ENCODE measurements at regions not wholly inside any gene's neighbourhood (a gene's known extent, or its start where the extent isn't known, plus 50 kb on each side); places are given as distances from the start of the nearest gene placed in this dataset.

- Histone ChIP-seq H4K20me1 (replicated peaks in 1 of 2; ENCODE audit: control insufficient read depth in 1 of 2, insufficient read depth in 2 of 2, low read length in 2 of 2) (no peaks in the 10 kb centered on the region), H3K36me3 (ENCODE audit: control insufficient read depth in 2 of 4, insufficient read depth in 4 of 4, low read length in 3 of 4) (no peaks in the 10 kb centered on the region), H3K9me3 (ENCODE audit: insufficient read depth in 2 of 2, low read depth in 1 of 2, low read length in 1 of 2) (no peaks in the 10 kb centered on the region), H2BK5ac (ENCODE audit: low read depth, low read length) (no peak overlapping the region), H3K4me2 (ENCODE audit: insufficient read depth in 1 of 2, low read depth in 2 of 2, low read length in 2 of 2) (no peak overlapping the region), H3K23me2 (ENCODE audit: low read depth, low read length) (no peaks in the 10 kb centered on the region), H3K9ac (replicated peaks in 1 of 4; ENCODE audit: extremely low read depth in 1 of 4, low read depth in 3 of 4, low read length in 3 of 4) (no peak overlapping the region), H3K23ac (ENCODE audit: insufficient read length) (no peak overlapping the region), H4K5ac (ENCODE audit: insufficient read length, low read depth, low read length) (no peak overlapping the region), H3K56ac (replicated peaks; ENCODE audit: insufficient read length, low read depth, low read length) (no peak overlapping the region), H4K8ac (ENCODE audit: extremely low read depth, insufficient read depth, low read length) (no peak overlapping the region), H2BK120ac (replicated peaks; ENCODE audit: low read depth, low read length) (no peak overlapping the region), H2BK20ac (ENCODE audit: low read length) (no peak overlapping the region), H3K79me2 (ENCODE audit: control insufficient read depth in 1 of 2, insufficient read depth in 2 of 2, low read length in 2 of 2) (no peaks in the 10 kb centered on the region), H2AK5ac (ENCODE audit: low read depth, low read length) (no peak overlapping the region), H3K4me1 (replicated peaks in 1 of 4; ENCODE audit: control insufficient read depth in 3 of 4, insufficient read depth in 4 of 4, low read length in 3 of 4) (no peaks in the 10 kb centered on the region), H3K4me3 (ENCODE audit: extremely low read depth in 1 of 4, insufficient read depth in 2 of 4, low read depth in 3 of 4, low read length in 4 of 4) (no peak overlapping the region), H3K4ac (replicated peaks; ENCODE audit: insufficient read length, low read depth, low read length) (no peak overlapping the region), H3K27ac (ENCODE audit: low read depth, low read length) (no peak overlapping the region), H3K14ac (ENCODE audit: insufficient read length) (no peak overlapping the region), H2AFZ (ENCODE audit: low read length) (no peak overlapping the region), H3K18ac (ENCODE audit: extremely low read depth, low read length) (no peak overlapping the region), H4K91ac (replicated peaks; ENCODE audit: insufficient read length, low read length) (no peak overlapping the region), H2BK12ac (ENCODE audit: low read depth, low read length) (no peak overlapping the region), H3K79me1 (ENCODE audit: low read depth, low read length) (no peaks in the 10 kb centered on the region), H2BK15ac (ENCODE audit: low read length) (no peak overlapping the region), H3K27me3 (replicated peaks in 1 of 4; ENCODE audit: control insufficient read depth in 3 of 4, extremely low read depth in 1 of 4, insufficient read depth in 3 of 4, low read length in 3 of 4) (no peaks in the 10 kb centered on the region)
- ChIA-PET CTCF (ENCODE audit: partially characterized antibody) (no interaction called here), POLR2A (ENCODE audit: partially characterized antibody) (no interaction called here)
- DNase-seq (ENCODE audit: low read depth in 1 of 2, low spot score in 2 of 2) (no peak), FAIRE-seq (no peak)
- TF ChIP-seq EZH2 (IDR thresholded peaks at IDR 0.05; ENCODE audit: low read depth, low read length, severe bottlenecking) (no peak), SIX5 (IDR thresholded peaks at IDR 0.05; ENCODE audit: low read depth, low read length) (no peak), BRCA1 (IDR thresholded peaks at IDR 0.05; ENCODE audit: low read depth, low read length) (no peak), SP2 (IDR thresholded peaks at IDR 0.05; ENCODE audit: low read length) (no peak), TAF1 (IDR thresholded peaks at IDR 0.05; ENCODE audit: low read depth, low read length) (no peak), EP300 (IDR thresholded peaks at IDR 0.05; ENCODE audit: borderline replicate concordance in 1 of 2, low read depth in 2 of 2, low read length in 2 of 2) (no peak), NANOG (IDR thresholded peaks at IDR 0.05; ENCODE audit: insufficient read depth, low read depth, low read length, poor library complexity, severe bottlenecking) (no peak), SRF (IDR thresholded peaks at IDR 0.05; ENCODE audit: low read depth, low read length) (no peak)
- WGBS, 2 experiments (ENCODE audit: extremely low coverage in 1 of 2, insufficient coverage in 1 of 2, insufficient read length in 1 of 2, insufficient replicate concordance in 2 of 2, low coverage in 1 of 2, low lambda C conversion rate in 2 of 2, missing lambda C conversion rate in 1 of 2), result 83% methylated on average over 2 of the region's 2 CpGs; no CpG with 5 or more reads in 1 of the 2 experiments
These were observed 604.1 kb downstream of the TAF11L14 start for GRCh38 chr5:18238321-18238720.

Measured in H1 (cell line).